Nephron (organoid): ENCODE measurements at regions not wholly inside any gene's neighbourhood (a gene's known extent, or its start where the extent isn't known, plus 50 kb on each side); places are given as distances from the start of the nearest gene placed in this dataset.

Experiments
- H3K27ac Mint-ChIP-seq, 3 experiments: 2 replicates each; pipeline ENCODE4 v1.8.0; 2020; ENCODE audit warnings: mixed read lengths in 3 of 3, mild to moderate bottlenecking in 2 of 3, moderate library complexity in 1 of 3
- H3K27me3 Mint-ChIP-seq: 2 replicates; pipeline ENCODE4 v1.8.0; 2021; ENCODE audit warnings: low read depth, mild to moderate bottlenecking, moderate library complexity, mixed read lengths
- H3K36me3 Mint-ChIP-seq: 2 replicates; pipeline ENCODE4 v1.8.0; 2020; ENCODE audit warnings: low read depth, mixed read lengths
- H3K4me1 Mint-ChIP-seq: 2 replicates; pipeline ENCODE4 v1.8.0; 2020; ENCODE audit warnings: mixed read lengths
- H3K4me3 Mint-ChIP-seq, 3 experiments: 2 replicates each; pipeline ENCODE4 v1.8.0; 2020; ENCODE audit warnings: mild to moderate bottlenecking in 3 of 3, mixed read lengths in 3 of 3, moderate library complexity in 2 of 3
- H3K9me3 Mint-ChIP-seq: 2 replicates; pipeline ENCODE4 v1.8.0; 2020; ENCODE audit warnings: mixed read lengths
- CTCF ChIP-seq, 3 experiments: fragments of 200-600 bp; sonication (generic); IDR thresholded peaks; one replicate each; pipeline ENCODE4 v1.5.0; 2021; ENCODE audit warnings: antibody characterized with exemption in 3 of 3; ENCODE audit not compliant: unreplicated experiment in 3 of 3

GRCh38 chr19:28646629-28647028, 566.3 kb downstream of the UQCRFS1 start:
- Mint-ChIP-seq H3K36me3 (no peaks in the 10 kb centered on the region), H3K27ac (no peak overlapping the region), H3K9me3 (no peaks in the 10 kb centered on the region), H3K4me3 (no peak overlapping the region), H3K4me1 (peaks cover 5% of the 10 kb centered on the region), H3K27me3 (peaks cover 21% of the 10 kb centered on the region)
- no peak for TF ChIP-seq CTCF (IDR thresholded peaks at IDR 0.05; ENCODE audit: unreplicated experiment in 3 of 3)

- Mint-ChIP-seq H3K36me3 (no peaks in the 10 kb centered on the region), H3K4me3 (no peak overlapping the region), H3K4me1 (peaks cover 5% of the 10 kb centered on the region), H3K27ac (no peak overlapping the region), H3K27me3 (peaks cover 20% of the 10 kb centered on the region), H3K9me3 (no peaks in the 10 kb centered on the region)
- TF ChIP-seq CTCF (IDR thresholded peaks at IDR 0.05; ENCODE audit: unreplicated experiment in 3 of 3), result no peak
These were observed 568.7 kb downstream of the UQCRFS1 start for GRCh38 chr19:28644169-28644775.

GRCh38 chr19:28642787-28643683, 569.9 kb downstream of the UQCRFS1 start:
- no peaks in the 10 kb centered on the region for H3K9me3 Mint-ChIP-seq
- H3K4me3 Mint-ChIP-seq, result no peak overlapping the region
- no peaks in the 10 kb centered on the region for H3K36me3 Mint-ChIP-seq
- peaks cover 5% of the 10 kb centered on the region for H3K4me1 Mint-ChIP-seq
- H3K27ac Mint-ChIP-seq, result no peak overlapping the region
- no peak for TF ChIP-seq CTCF (IDR thresholded peaks at IDR 0.05; ENCODE audit: unreplicated experiment in 3 of 3)
- H3K27me3 Mint-ChIP-seq, result peaks cover 23% of the 10 kb centered on the region

- Mint-ChIP-seq H3K36me3 (no peaks in the 10 kb centered on the region), H3K27ac (no peak overlapping the region), H3K4me3 (no peak overlapping the region), H3K4me1 (peaks cover 5% of the 10 kb centered on the region), H3K27me3 (peaks cover 27% of the 10 kb centered on the region), H3K9me3 (no peaks in the 10 kb centered on the region)
- no peak for TF ChIP-seq CTCF (IDR thresholded peaks at IDR 0.05; ENCODE audit: unreplicated experiment in 3 of 3)
These were observed 571.6 kb downstream of the UQCRFS1 start for GRCh38 chr19:28641395-28641794.

GRCh38 chr19:28640506-28640905, 572.4 kb downstream of the UQCRFS1 start:
- no peak overlapping the region for H3K4me3 Mint-ChIP-seq
- peaks cover 5% of the 10 kb centered on the region for H3K4me1 Mint-ChIP-seq
- H3K27ac Mint-ChIP-seq, result no peak overlapping the region
- TF ChIP-seq CTCF (IDR thresholded peaks at IDR 0.05; ENCODE audit: unreplicated experiment in 3 of 3), result no peak
- H3K27me3 Mint-ChIP-seq, result peaks cover 21% of the 10 kb centered on the region
- H3K9me3 Mint-ChIP-seq, result peaks cover 2% of the 10 kb centered on the region
- H3K36me3 Mint-ChIP-seq, result peaks cover 3% of the 10 kb centered on the region
